T follicular helper cell (primary cell): ENCODE measurements at regions not wholly inside any gene's neighbourhood (a gene's known extent, or its start where the extent isn't known, plus 50 kb on each side); places are given as distances from the start of the nearest gene placed in this dataset.

Experiments
- DNase-seq: peaks from one replicate; pipeline ENCODE4 v3.0.0-alpha.2; 2020; ENCODE audit warnings: low read depth

DNA sequence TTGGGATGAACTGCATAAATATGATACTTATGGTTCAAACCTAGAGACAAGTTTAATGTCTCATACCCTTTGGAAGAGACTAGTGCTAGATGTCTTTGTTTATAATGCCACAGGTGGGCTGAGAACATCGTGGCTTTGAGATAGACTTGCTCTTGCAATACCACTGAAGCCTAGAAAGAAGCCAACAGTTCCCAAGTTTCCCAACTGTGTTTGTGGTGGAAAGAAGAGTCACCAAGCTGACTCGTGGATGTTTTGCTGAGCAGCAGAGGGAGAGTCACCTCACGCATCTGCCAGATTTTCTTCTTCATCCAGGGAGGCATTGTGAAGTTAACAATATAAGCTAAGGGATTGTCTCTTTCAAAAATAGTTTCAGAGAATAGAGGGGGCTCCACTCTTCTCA, 1076.2 kb downstream of the C4orf33 start:
- no peak for DNase-seq

DNA sequence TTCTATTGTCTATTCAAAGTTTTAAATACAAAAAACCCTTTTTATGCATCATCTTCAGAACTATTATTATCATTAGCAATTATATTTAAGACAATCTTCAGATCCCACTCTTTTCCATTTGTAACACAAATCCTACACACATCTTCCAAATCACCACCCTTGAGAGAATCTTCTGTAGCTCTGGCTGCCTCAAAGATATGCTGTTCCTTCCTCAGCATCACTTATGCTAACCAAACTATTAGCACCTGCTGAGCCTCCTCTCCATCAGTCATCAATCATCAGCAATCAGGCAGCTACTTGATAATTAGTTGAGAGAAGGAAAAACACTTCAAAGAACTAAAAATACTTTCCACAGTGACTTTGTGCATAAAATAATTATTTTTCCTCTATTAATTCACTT, 1082.2 kb downstream of the C4orf33 start:
- DNase-seq, result no peak

GRCh38 chr4:130183096-130183495, 1087.1 kb downstream of the C4orf33 start:
- DNase-seq, result no peak

DNA sequence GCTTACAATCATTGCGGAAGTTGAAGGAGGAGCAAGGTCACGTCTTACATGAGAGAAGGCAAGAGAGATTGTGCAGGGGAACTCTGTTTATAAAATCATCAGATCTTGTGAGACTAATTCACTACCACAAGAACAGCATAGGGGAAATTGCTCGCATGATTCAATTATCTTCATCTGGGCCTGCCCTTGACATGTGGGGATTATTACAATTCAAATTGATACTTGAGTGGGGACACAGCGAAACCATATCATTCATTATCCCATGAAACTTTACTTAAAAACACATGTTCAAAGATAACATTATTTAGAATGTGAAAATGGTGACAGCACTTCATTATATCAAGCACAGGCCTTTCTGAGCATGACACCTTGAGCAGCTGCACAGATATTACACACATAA, 1087.8 kb downstream of the C4orf33 start:
- DNase-seq, result no peak

DNA sequence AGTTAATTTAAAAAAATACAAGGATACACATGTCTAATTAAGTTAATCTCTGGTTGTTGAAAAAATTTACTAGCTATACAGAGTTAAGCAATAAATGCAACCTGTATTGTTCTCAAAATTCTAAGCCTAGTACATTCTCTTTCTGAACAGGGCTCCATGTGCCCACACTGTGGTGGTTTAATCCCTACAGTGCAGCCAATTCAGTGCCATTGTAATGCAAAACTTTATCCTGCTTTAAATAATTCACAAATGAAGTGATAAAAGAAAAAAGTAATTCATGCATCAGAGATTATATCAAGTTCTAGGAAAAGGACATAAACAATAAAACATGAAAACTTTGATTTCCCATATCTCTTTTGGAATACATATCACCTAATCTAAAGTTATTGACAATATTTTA, 1089.2 kb downstream of the C4orf33 start:
- DNase-seq, result no peak

DNA sequence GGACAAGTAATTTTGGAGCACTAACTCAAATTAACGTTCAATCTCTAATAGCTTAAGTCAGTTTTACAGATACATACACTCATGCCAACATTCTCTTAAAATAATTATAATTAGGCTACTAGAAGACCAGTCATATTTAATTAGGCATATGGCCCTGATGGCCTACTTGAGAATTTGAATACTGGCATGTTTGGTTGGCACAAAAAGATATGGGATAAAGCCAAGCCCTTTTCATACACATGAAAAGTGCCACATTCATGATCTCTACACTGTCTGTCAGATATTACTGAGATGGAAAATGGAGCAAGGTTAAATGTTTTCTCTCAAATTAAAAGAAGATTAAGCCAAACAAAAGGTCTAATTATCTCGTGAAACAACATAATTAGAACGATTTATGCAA, 1091.0 kb downstream of the C4orf33 start:
- no peak for DNase-seq

GRCh38 chr4:130187587-130187986, 1091.6 kb downstream of the C4orf33 start:
- DNase-seq, result no peak

- no peak for DNase-seq
These were observed 1096.8 kb downstream of the C4orf33 start for GRCh38 chr4:130192787-130193186.

DNA sequence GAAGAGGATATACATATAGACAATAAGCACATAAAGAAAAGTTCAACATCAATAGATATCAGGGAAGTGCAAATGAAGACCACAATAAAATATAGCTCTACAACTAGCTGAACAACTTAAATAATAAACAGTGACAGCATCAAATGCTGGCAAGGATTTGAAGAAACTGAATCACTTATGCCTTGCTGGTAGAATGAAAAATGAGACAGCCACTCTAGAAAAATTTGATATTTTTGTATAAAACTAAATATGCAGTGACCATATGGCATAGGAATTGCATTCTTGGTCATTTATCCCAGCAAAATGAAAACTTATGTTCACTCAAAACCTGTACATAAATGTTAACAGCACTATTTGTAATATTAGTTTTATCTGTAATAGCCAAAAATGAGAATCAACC, 1102.0 kb downstream of the C4orf33 start:
- DNase-seq, result no peak

- no peak for DNase-seq
These were observed 1107.6 kb downstream of the C4orf33 start for GRCh38 chr4:130203571-130203970.

GRCh38 chr4:130210864-130211263, 1114.9 kb downstream of the C4orf33 start:
- DNase-seq, result no peak

- DNase-seq, result no peak
These were observed 1118.3 kb downstream of the C4orf33 start for GRCh38 chr4:130214268-130214667.

GRCh38 chr4:130233377-130234047, 1137.6 kb downstream of the C4orf33 start:
- no peak for DNase-seq

DNA sequence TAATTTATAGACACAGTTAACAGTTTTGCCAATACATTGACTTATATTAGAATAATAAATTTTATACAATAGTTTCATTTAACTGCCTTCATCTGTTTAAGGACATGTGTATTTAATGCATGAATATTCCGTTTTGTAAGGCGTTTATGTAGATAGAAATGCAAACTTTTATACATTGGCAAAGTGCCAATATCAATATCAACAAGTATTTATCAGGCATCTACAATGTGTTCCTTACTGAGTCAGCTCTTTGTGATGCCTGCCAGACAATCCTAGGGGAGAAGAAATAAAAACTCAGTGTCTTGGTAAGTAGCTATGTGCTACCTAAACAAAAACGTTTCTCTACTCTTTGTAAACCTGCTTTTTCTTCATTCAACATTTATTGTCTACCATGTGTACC, 1142.2 kb downstream of the C4orf33 start:
- DNase-seq, result no peak

GRCh38 chr4:130249002-130249401, 1153.0 kb downstream of the C4orf33 start:
- no peak for DNase-seq

DNA sequence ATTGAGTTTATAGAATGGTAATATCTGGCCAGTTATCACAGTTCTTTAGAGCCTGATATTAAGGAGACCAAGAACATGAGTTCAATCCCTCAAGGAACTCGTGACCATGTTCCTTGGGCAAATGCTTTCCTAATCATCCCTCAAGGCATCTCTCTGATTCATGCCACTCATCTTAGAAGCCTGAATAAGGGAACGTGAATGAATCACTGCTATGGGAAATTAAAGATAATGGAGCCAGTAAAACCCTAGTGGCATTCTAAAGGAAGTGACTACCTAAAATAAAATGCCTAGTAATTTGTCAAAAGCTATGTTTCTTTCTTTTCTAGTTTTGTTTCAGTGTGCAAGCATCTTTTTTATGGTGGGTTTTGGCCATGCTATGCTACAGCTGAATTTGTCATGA, 1161.3 kb downstream of the C4orf33 start:
- DNase-seq, result no peak

GRCh38 chr4:130266814-130267213, 1170.9 kb downstream of the C4orf33 start:
- no peak for DNase-seq

DNA sequence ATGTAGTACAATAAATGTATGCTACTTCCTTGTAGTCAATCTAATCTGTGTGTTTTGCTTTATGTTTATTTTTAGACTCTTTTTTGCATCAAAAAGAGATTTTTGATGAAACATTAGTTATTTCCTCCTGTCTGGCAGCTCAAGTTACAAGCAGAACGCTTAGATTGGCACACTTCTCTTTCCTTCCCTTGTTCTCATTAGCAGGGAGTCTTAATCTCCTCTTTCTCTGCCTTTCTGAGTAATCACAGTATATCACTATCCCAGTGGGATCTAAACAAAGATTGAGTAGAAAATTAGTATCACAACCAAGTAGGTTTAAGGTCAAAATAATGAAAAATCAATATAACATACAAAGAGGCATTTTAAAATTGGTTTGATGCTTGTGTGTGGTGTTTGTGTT, 1192.6 kb downstream of the C4orf33 start:
- DNase-seq, result no peak

DNA sequence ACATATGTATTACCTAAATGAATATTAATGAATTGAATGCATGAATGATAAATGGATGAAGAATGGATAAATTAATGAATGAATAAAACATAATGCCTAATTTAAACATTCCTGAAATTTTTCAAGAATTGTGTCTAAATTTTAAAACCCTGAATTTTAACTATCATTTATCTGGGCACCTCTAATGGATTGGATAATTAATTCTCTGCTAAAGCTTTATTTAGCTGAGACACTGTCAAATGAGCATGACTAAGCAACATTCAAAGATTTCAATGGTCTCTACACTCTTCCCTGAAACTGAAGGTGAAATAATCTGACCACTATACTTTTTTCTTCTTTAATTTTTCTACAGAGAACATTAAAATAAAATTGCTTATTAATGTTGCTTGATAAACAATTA, 1197.7 kb downstream of the C4orf33 start:
- no peak for DNase-seq

- DNase-seq, result no peak
These were observed 1200.5 kb downstream of the C4orf33 start for GRCh38 chr4:130296448-130296847.

DNA sequence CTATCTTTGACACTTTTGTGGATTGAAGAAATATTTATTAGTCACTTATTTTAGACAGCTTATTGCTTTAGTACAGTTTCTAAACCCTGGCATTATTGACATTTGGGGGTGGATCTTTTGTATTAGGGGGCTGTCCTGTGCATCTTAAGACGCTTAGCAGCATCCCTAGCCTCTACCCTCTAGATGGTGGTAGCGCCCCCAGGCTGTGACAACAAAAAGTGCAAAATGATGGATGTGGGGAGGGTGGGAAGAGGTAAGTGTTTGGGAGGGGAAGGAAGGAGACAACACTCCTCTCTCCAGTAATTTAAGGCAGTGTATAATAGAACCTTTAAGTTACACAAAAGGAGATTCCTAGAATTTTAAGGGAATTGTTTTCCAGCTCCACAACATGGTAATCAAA, 1210.6 kb downstream of the C4orf33 start:
- DNase-seq, result no peak

DNA sequence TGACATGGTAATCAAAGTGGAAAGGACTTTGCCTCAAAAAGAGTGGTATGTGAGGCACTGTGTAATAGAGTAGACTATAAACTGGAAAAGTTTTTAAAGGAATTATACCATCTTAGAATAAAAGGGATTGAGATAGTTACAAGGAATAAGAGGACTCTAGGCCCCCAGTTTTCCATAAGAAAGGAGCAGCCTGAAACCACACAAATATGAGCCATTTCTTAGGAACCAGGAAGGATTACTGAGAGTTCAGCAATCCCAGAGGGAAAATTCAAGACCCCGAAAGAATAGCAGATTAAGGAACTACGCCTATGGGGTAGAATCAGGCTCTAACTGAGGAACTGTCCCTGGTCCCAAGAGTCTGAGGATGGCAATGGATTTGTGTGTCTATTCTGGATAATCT, 1213.3 kb downstream of the C4orf33 start:
- no peak for DNase-seq

- no peak for DNase-seq
These were observed 1226.5 kb downstream of the C4orf33 start for GRCh38 chr4:130322439-130322838.

DNA sequence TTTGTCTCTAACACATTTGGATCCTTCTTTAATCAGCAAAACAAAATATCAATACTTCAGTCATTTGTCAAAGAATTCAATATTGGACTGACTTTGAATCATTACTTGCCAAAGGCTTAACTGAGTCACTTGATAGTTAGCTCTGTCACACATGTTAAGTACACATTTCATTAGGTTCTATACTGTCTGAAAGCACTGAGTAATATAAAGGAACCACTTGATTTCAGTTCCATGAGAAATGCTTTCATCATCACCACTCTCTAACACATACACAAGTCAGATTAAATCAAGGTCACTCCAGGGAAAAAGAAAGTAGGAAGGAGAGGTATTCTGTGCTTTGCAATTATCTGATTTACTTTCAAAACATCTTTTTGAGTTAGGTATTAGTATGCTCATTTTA, 1233.1 kb downstream of the C4orf33 start:
- no peak for DNase-seq
